NCI-H2107 treated with DMSO at 0.1 percent for 48 hours (cell line): ENCODE measurements at regions not wholly inside any gene's neighbourhood (a gene's known extent, or its start where the extent isn't known, plus 50 kb on each side); places are given as distances from the start of the nearest gene placed in this dataset.
"Not testable (repeated sequence)": the region's sequence is repeated elsewhere in the genome, so short reads cannot be mapped to it uniquely, and the experiment has no call there.

Source experiments
- DNase-seq: peaks from one replicate; lab custom pipeline; 2025; ENCODE audit not compliant: unreplicated experiment; lab: John Stamatoyannopoulos, UW

GRCh38 chr10:109732254-109732965, 190.9 kb downstream of the XPNPEP1 start:
- DNase-seq, result no peak

- not testable (repeated sequence) for DNase-seq
Measured at GRCh38 chr10:109729895-109730294, 193.4 kb downstream of the XPNPEP1 start.

- no peak for DNase-seq
Measured at GRCh38 chr10:109727436-109727835, 195.9 kb downstream of the XPNPEP1 start.

GRCh38 chr10:109726473-109726872, 196.8 kb downstream of the XPNPEP1 start:
- no peak for DNase-seq

- no peak for DNase-seq
Measured at GRCh38 chr10:109723305-109723704, 200.0 kb downstream of the XPNPEP1 start.

GRCh38 chr10:109721453-109722064, 201.8 kb downstream of the XPNPEP1 start:
- no peak for DNase-seq

GRCh38 chr10:109706026-109706560, 217.2 kb downstream of the XPNPEP1 start:
- DNase-seq, result no peak

GRCh38 chr10:109701633-109702215, 221.6 kb downstream of the XPNPEP1 start:
- no peak for DNase-seq

GRCh38 chr10:109698882-109699664, 224.2 kb downstream of the XPNPEP1 start:
- no peak for DNase-seq

- peak; percentile 29 for DNase-seq
Measured at GRCh38 chr10:109698086-109698485, 225.2 kb downstream of the XPNPEP1 start.

GRCh38 chr10:109696981-109697775, 226.1 kb downstream of the XPNPEP1 start:
- peak; percentile 45 for DNase-seq

- DNase-seq, result no peak
Measured at GRCh38 chr10:109696462-109696861, 226.8 kb downstream of the XPNPEP1 start.

- no peak for DNase-seq
Measured at GRCh38 chr10:109695988-109696387, 227.3 kb downstream of the XPNPEP1 start.

- DNase-seq, result no peak
Measured at GRCh38 chr10:109689785-109690184, 233.5 kb downstream of the XPNPEP1 start.

GRCh38 chr10:109679478-109679877, 243.8 kb downstream of the XPNPEP1 start:
- DNase-seq, result no peak

- DNase-seq, result no peak
Measured at GRCh38 chr10:109678857-109679256, 244.5 kb downstream of the XPNPEP1 start.

GRCh38 chr10:109676703-109677102, 246.6 kb downstream of the XPNPEP1 start:
- no peak for DNase-seq

- no peak for DNase-seq
Measured at GRCh38 chr10:109668703-109669102, 254.6 kb downstream of the XPNPEP1 start.

- no peak for DNase-seq
Measured at GRCh38 chr10:109668154-109668665, 255.1 kb downstream of the XPNPEP1 start.

GRCh38 chr10:109665321-109665720, 258.0 kb downstream of the XPNPEP1 start:
- no peak for DNase-seq
